HG03432 (cell line): ENCODE measurements at regions not wholly inside any gene's neighbourhood (a gene's known extent, or its start where the extent isn't known, plus 50 kb on each side); places are given as distances from the start of the nearest gene placed in this dataset.
"Not testable (repeated sequence)": the region's sequence is repeated elsewhere in the genome, so short reads cannot be mapped to it uniquely, and the experiment has no call there.

Experiments used
- ATAC-seq: cut with Tn5 transposase; IDR thresholded peaks from one replicate; pipeline ENCODE4 v1.9.1; 2021; ENCODE audit warnings: mild to moderate bottlenecking, moderate library complexity; ENCODE audit not compliant: unreplicated experiment

GRCh38 chr5:51651889-51652288, 268.6 kb downstream of the ISL1 start:
- ATAC-seq = no peak

GRCh38 chr5:51652980-51653379, 269.7 kb downstream of the ISL1 start:
- no peak for ATAC-seq

GRCh38 chr5:51657340-51658240, 274.3 kb downstream of the ISL1 start:
- ATAC-seq = no peak

GRCh38 chr5:51661646-51662265, 278.5 kb downstream of the ISL1 start:
- ATAC-seq = no peak

- ATAC-seq = no peak
Measured at GRCh38 chr5:51664491-51665250, 281.4 kb downstream of the ISL1 start.

GRCh38 chr5:51665251-51665593, 282.0 kb downstream of the ISL1 start:
- no peak for ATAC-seq

GRCh38 chr5:51669095-51669494, 285.8 kb downstream of the ISL1 start:
- ATAC-seq = no peak

GRCh38 chr5:51678330-51678729, 295.1 kb downstream of the ISL1 start:
- ATAC-seq = no peak

- no peak for ATAC-seq
Measured at GRCh38 chr5:51679286-51679685, 296.0 kb downstream of the ISL1 start.

- no peak for ATAC-seq
Measured at GRCh38 chr5:51684794-51685355, 301.6 kb downstream of the ISL1 start.

GRCh38 chr5:51685419-51685818, 302.2 kb downstream of the ISL1 start:
- ATAC-seq = no peak

- ATAC-seq = no peak
Measured at GRCh38 chr5:51686622-51687021, 303.4 kb downstream of the ISL1 start.

GRCh38 chr5:51691538-51692079, 308.4 kb downstream of the ISL1 start:
- ATAC-seq = no peak

- ATAC-seq = no peak
Measured at GRCh38 chr5:51694826-51695225, 311.6 kb downstream of the ISL1 start.

GRCh38 chr5:51696122-51696521, 312.9 kb downstream of the ISL1 start:
- no peak for ATAC-seq

- not testable (repeated sequence) for ATAC-seq
Measured at GRCh38 chr5:51702046-51702445, 318.8 kb downstream of the ISL1 start.

GRCh38 chr5:51712201-51712600, 329.0 kb downstream of the ISL1 start:
- no peak for ATAC-seq

- ATAC-seq = not testable (repeated sequence)
Measured at GRCh38 chr5:51715445-51715844, 332.2 kb downstream of the ISL1 start.

GRCh38 chr5:51731421-51732029, 348.3 kb downstream of the ISL1 start:
- ATAC-seq = no peak

- no peak for ATAC-seq
Measured at GRCh38 chr5:51732304-51732703, 349.1 kb downstream of the ISL1 start.

GRCh38 chr5:51734677-51735076, 351.4 kb downstream of the ISL1 start:
- no peak for ATAC-seq
